ENCODE measurements at regions not wholly inside any gene's neighbourhood (a gene's known extent, or its start where the extent isn't known, plus 50 kb on each side); places are given as distances from the start of the nearest gene placed in this dataset.

- no peak for DNase-seq
Measured at GRCh38 chr9:103949096-103949495, 145.0 kb upstream of the SMC2 start.

- DNase-seq = no peak
Measured at GRCh38 chr9:103977163-103977562, 116.9 kb upstream of the SMC2 start.

GRCh38 chr9:103978396-103978795 lies 115.7 kb upstream of the SMC2 start:
- DNase-seq = no peak

GRCh38 chr9:103981912-103982311 lies 112.2 kb upstream of the SMC2 start:
- DNase-seq = no peak

- DNase-seq = no peak
Measured at GRCh38 chr9:103985077-103985476, 109.0 kb upstream of the SMC2 start.

- DNase-seq = no peak
Measured at GRCh38 chr9:103988821-103989220, 105.3 kb upstream of the SMC2 start.

- no peak for DNase-seq
Measured at GRCh38 chr9:103990311-103990710, 103.8 kb upstream of the SMC2 start.

- no peak for DNase-seq
Measured at GRCh38 chr9:103991001-103991400, 103.1 kb upstream of the SMC2 start.

- DNase-seq = no peak
Measured at GRCh38 chr9:103991698-103992097, 102.4 kb upstream of the SMC2 start.

GRCh38 chr9:103992938-103993579 lies 101.0 kb upstream of the SMC2 start:
- no peak for DNase-seq

GRCh38 chr9:103997856-103998370 lies 96.2 kb upstream of the SMC2 start:
- no peak for DNase-seq

- no peak for DNase-seq
Measured at GRCh38 chr9:103999375-104000062, 94.6 kb upstream of the SMC2 start.

- peak; percentile 76 for DNase-seq
Measured at GRCh38 chr9:104009826-104010225, 84.3 kb upstream of the SMC2 start.

- peak; percentile 15 for DNase-seq
Measured at GRCh38 chr9:104022083-104022482, 72.0 kb upstream of the SMC2 start.

- no peak for DNase-seq
Measured at GRCh38 chr9:104025104-104025503, 69.0 kb upstream of the SMC2 start.

- DNase-seq = no peak
Measured at GRCh38 chr9:104025945-104026344, 68.2 kb upstream of the SMC2 start.

- DNase-seq = no peak
Measured at GRCh38 chr9:104027295-104027694, 66.8 kb upstream of the SMC2 start.

- DNase-seq = no peak
Measured at GRCh38 chr9:104028827-104029226, 65.3 kb upstream of the SMC2 start.

Measured in NCI-H1105 treated with DMSO at 0.1 percent for 48 hours (cell line).